ENCODE measurements at regions not wholly inside any gene's neighbourhood (a gene's known extent, or its start where the extent isn't known, plus 50 kb on each side); places are given as distances from the start of the nearest gene placed in this dataset.

GRCh38 chr3:152930516-152930915, 95.6 kb downstream of the P2RY1 start:
- DNase-seq (no peak), ATAC-seq (no peak)
- Mint-ChIP-seq H3K4me1 (no peaks in the 10 kb centered on the region), H3K27ac (no peak overlapping the region), H3K4me3 (no peak overlapping the region), H3K36me3 (no peaks in the 10 kb centered on the region), H3K9me3 (ENCODE audit: low read depth) (no peaks in the 10 kb centered on the region), H3K27me3 (peaks cover 2% of the 10 kb centered on the region)
- CTCF ChIA-PET: no interaction called here

GRCh38 chr3:152937234-152937633, 102.3 kb downstream of the P2RY1 start:
- H3K4me3 Mint-ChIP-seq: no peak overlapping the region
- no peaks in the 10 kb centered on the region for H3K4me1 Mint-ChIP-seq
- DNase-seq: no peak
- H3K27me3 Mint-ChIP-seq: no peaks in the 10 kb centered on the region
- CTCF ChIA-PET: no interaction called here
- no peak for ATAC-seq
- no peak overlapping the region for H3K27ac Mint-ChIP-seq
- no peaks in the 10 kb centered on the region for H3K9me3 Mint-ChIP-seq (ENCODE audit: low read depth)
- no peaks in the 10 kb centered on the region for H3K36me3 Mint-ChIP-seq

GRCh38 chr3:152938974-152939636, 104.2 kb downstream of the P2RY1 start:
- no peaks in the 10 kb centered on the region for H3K4me1 Mint-ChIP-seq
- no peaks in the 10 kb centered on the region for H3K36me3 Mint-ChIP-seq
- no peak overlapping the region for H3K4me3 Mint-ChIP-seq
- CTCF ChIA-PET: interaction anchor here (1.6 kb wide), 1 partner anchor 7 kb away, joined by 3 read pairs; no protein-coding TSS in a partner anchor
- DNase-seq (no peak), ATAC-seq (no peak)
- no peaks in the 10 kb centered on the region for H3K9me3 Mint-ChIP-seq (ENCODE audit: low read depth)
- no peaks in the 10 kb centered on the region for H3K27me3 Mint-ChIP-seq
- H3K27ac Mint-ChIP-seq: no peak overlapping the region

- Mint-ChIP-seq H3K36me3 (no peaks in the 10 kb centered on the region), H3K4me3 (no peak overlapping the region), H3K4me1 (no peaks in the 10 kb centered on the region), H3K27ac (no peak overlapping the region), H3K27me3 (peaks cover under 1% of the 10 kb centered on the region), H3K9me3 (ENCODE audit: low read depth) (no peaks in the 10 kb centered on the region)
- CTCF ChIA-PET: no interaction called here
- no peak for ATAC-seq
- no peak for DNase-seq
Observed at GRCh38 chr3:152941859-152942258, 106.9 kb downstream of the P2RY1 start.

- CTCF ChIA-PET: no interaction called here
- Mint-ChIP-seq H3K4me1 (no peaks in the 10 kb centered on the region), H3K27ac (no peak overlapping the region), H3K36me3 (no peaks in the 10 kb centered on the region), H3K27me3 (peaks cover 2% of the 10 kb centered on the region), H3K4me3 (no peak overlapping the region), H3K9me3 (ENCODE audit: low read depth) (no peaks in the 10 kb centered on the region)
- ATAC-seq (no peak), DNase-seq (no peak)
Observed at GRCh38 chr3:152942366-152942765, 107.4 kb downstream of the P2RY1 start.

GRCh38 chr3:152943645-152944044, 108.7 kb downstream of the P2RY1 start:
- no peaks in the 10 kb centered on the region for H3K36me3 Mint-ChIP-seq
- H3K4me1 Mint-ChIP-seq: no peaks in the 10 kb centered on the region
- no peaks in the 10 kb centered on the region for H3K9me3 Mint-ChIP-seq (ENCODE audit: low read depth)
- DNase-seq (no peak), ATAC-seq (no peak)
- no peak overlapping the region for H3K4me3 Mint-ChIP-seq
- peaks cover 2% of the 10 kb centered on the region for H3K27me3 Mint-ChIP-seq
- CTCF ChIA-PET: no interaction called here
- H3K27ac Mint-ChIP-seq: no peak overlapping the region

GRCh38 chr3:152944671-152945070, 109.7 kb downstream of the P2RY1 start:
- CTCF ChIA-PET: no interaction called here
- H3K9me3 Mint-ChIP-seq (ENCODE audit: low read depth): no peaks in the 10 kb centered on the region
- peaks cover 5% of the 10 kb centered on the region for H3K27me3 Mint-ChIP-seq
- no peak overlapping the region for H3K27ac Mint-ChIP-seq
- H3K36me3 Mint-ChIP-seq: no peaks in the 10 kb centered on the region
- no peaks in the 10 kb centered on the region for H3K4me1 Mint-ChIP-seq
- DNase-seq: no peak
- no peak for ATAC-seq
- no peak overlapping the region for H3K4me3 Mint-ChIP-seq

GRCh38 chr3:152945556-152945955, 110.6 kb downstream of the P2RY1 start:
- Mint-ChIP-seq H3K4me3 (no peak overlapping the region), H3K36me3 (no peaks in the 10 kb centered on the region), H3K4me1 (no peaks in the 10 kb centered on the region), H3K9me3 (ENCODE audit: low read depth) (no peaks in the 10 kb centered on the region), H3K27ac (no peak overlapping the region), H3K27me3 (peaks cover 8% of the 10 kb centered on the region)
- DNase-seq (no peak), ATAC-seq (no peak)
- CTCF ChIA-PET: no interaction called here

- no peak overlapping the region for H3K4me3 Mint-ChIP-seq
- no peaks in the 10 kb centered on the region for H3K4me1 Mint-ChIP-seq
Observed at GRCh38 chr3:152957491-152957890, 122.6 kb downstream of the P2RY1 start.

GRCh38 chr3:152959307-152959706, 124.4 kb downstream of the P2RY1 start:
- Mint-ChIP-seq H3K36me3 (no peaks in the 10 kb centered on the region), H3K4me1 (no peaks in the 10 kb centered on the region), H3K27me3 (no peaks in the 10 kb centered on the region), H3K9me3 (ENCODE audit: low read depth) (no peaks in the 10 kb centered on the region), H3K27ac (no peak overlapping the region), H3K4me3 (no peak overlapping the region)
- no peak for DNase-seq
- CTCF ChIA-PET: no interaction called here
- ATAC-seq: no peak

More at GRCh38 chr3:152957491-152957890, 122.6 kb downstream of the P2RY1 start:
- CTCF ChIA-PET: no interaction called here
- Mint-ChIP-seq H3K27me3 (no peaks in the 10 kb centered on the region), H3K9me3 (ENCODE audit: low read depth) (no peaks in the 10 kb centered on the region), H3K27ac (no peak overlapping the region), H3K36me3 (no peaks in the 10 kb centered on the region)
- no peak for ATAC-seq
- no peak for DNase-seq

- Mint-ChIP-seq H3K36me3 (no peaks in the 10 kb centered on the region), H3K9me3 (ENCODE audit: low read depth) (no peaks in the 10 kb centered on the region), H3K4me1 (no peaks in the 10 kb centered on the region), H3K4me3 (no peak overlapping the region), H3K27me3 (no peaks in the 10 kb centered on the region), H3K27ac (no peak overlapping the region)
- no peak for DNase-seq
- CTCF ChIA-PET: no interaction called here
- ATAC-seq: no peak
Observed at GRCh38 chr3:152960684-152961083, 125.8 kb downstream of the P2RY1 start.

- Mint-ChIP-seq H3K27ac (no peak overlapping the region), H3K9me3 (ENCODE audit: low read depth) (no peaks in the 10 kb centered on the region), H3K4me1 (no peaks in the 10 kb centered on the region), H3K36me3 (no peaks in the 10 kb centered on the region), H3K4me3 (no peak overlapping the region), H3K27me3 (no peaks in the 10 kb centered on the region)
- DNase-seq (no peak), ATAC-seq (no peak)
- CTCF ChIA-PET: no interaction called here
Observed at GRCh38 chr3:152961323-152961722, 126.4 kb downstream of the P2RY1 start.

GRCh38 chr3:152964911-152965609, 130.1 kb downstream of the P2RY1 start:
- Mint-ChIP-seq H3K36me3 (no peaks in the 10 kb centered on the region), H3K27ac (no peak overlapping the region), H3K4me1 (no peaks in the 10 kb centered on the region), H3K27me3 (no peaks in the 10 kb centered on the region), H3K9me3 (ENCODE audit: low read depth) (no peaks in the 10 kb centered on the region), H3K4me3 (no peak overlapping the region)
- CTCF ChIA-PET: no interaction called here
- ATAC-seq (no peak), DNase-seq (no peak)

- CTCF ChIA-PET: interaction anchor here (1.4 kb wide), 1 partner anchor 21 kb away, joined by 3 read pairs; no protein-coding TSS in a partner anchor
Observed at GRCh38 chr3:152968388-152969024, 133.6 kb downstream of the P2RY1 start.

More at GRCh38 chr3:152968388-152969024, 133.6 kb downstream of the P2RY1 start:
- DNase-seq (no peak), ATAC-seq (no peak)
- H3K4me3 Mint-ChIP-seq: no peak overlapping the region
- H3K4me1 Mint-ChIP-seq: no peaks in the 10 kb centered on the region
- H3K27ac Mint-ChIP-seq: no peak overlapping the region
- H3K27me3 Mint-ChIP-seq: no peaks in the 10 kb centered on the region
- no peaks in the 10 kb centered on the region for H3K9me3 Mint-ChIP-seq (ENCODE audit: low read depth)
- H3K36me3 Mint-ChIP-seq: no peaks in the 10 kb centered on the region
